MCF 10A (cell line): ENCODE measurements at regions not wholly inside any gene's neighbourhood (a gene's known extent, or its start where the extent isn't known, plus 50 kb on each side); places are given as distances from the start of the nearest gene placed in this dataset.

Experiments used
- BruUV-seq: library from RNA; stranded (reverse); fragments of 400-500 nt; replicated peaks from 2 replicates; lab custom pipeline; 2021; lab: Mats Ljungman, UMichigan
- CTCF ChIA-PET: fragments of 300-600 bp; sonication (Branson Sonifier 250); formaldehyde crosslinking; extraction: SDS; loops from one replicate; lab custom pipeline; 2021; ENCODE audit warnings: antibody characterized with exemption, inconsistent platforms; lab: Yijun Ruan, JAX
- POLR2A ChIA-PET: fragments of 300-600, 350-650 bp; sonication (Branson Sonifier 250); formaldehyde crosslinking; extraction: SDS; loops from one replicate; lab custom pipeline; 2020; ENCODE audit warnings: antibody characterized with exemption, inconsistent platforms; lab: Yijun Ruan, JAX
- DNase-seq: peaks from one replicate; pipeline ENCODE4 v3.0.0-alpha.2; 2018; ENCODE audit not compliant: unreplicated experiment
- H3K27ac Mint-ChIP-seq: one replicate; pipeline ENCODE4 v1.8.0; 2022; ENCODE audit warnings: mild to moderate bottlenecking, low read depth, mixed read lengths; ENCODE audit not compliant: unreplicated experiment
- H3K27me3 Mint-ChIP-seq: one replicate; pipeline ENCODE4 v1.8.0; 2022; ENCODE audit warnings: mixed read lengths; ENCODE audit not compliant: insufficient read depth, unreplicated experiment
- H3K36me3 Mint-ChIP-seq: one replicate; pipeline ENCODE4 v1.8.0; 2022; ENCODE audit warnings: mild to moderate bottlenecking, moderate library complexity, mixed read lengths; ENCODE audit not compliant: insufficient read depth, unreplicated experiment
- H3K4me1 Mint-ChIP-seq: one replicate; pipeline ENCODE4 v1.8.0; 2022; ENCODE audit warnings: mixed read lengths; ENCODE audit not compliant: insufficient read depth, unreplicated experiment
- H3K4me3 Mint-ChIP-seq: one replicate; pipeline ENCODE4 v1.8.0; 2022; ENCODE audit warnings: mild to moderate bottlenecking, moderate library complexity, mixed read lengths; ENCODE audit not compliant: unreplicated experiment
- H3K9me3 Mint-ChIP-seq: one replicate; pipeline ENCODE4 v1.8.0; 2022; ENCODE audit warnings: mixed read lengths; ENCODE audit not compliant: unreplicated experiment
- CTCF ChIP-seq: fragments of 200-600 bp; IDR thresholded peaks from one replicate; pipeline ENCODE4 v1.8.0; 2022; ENCODE audit warnings: antibody characterized with exemption, mild to moderate bottlenecking; ENCODE audit not compliant: unreplicated experiment
- intact Hi-C: fragments of 100-400 bp; cut with micrococcal nuclease; formaldehyde crosslinking; loops from 2 replicates; pipeline ENCODE4 v1.14.1; 2022

GRCh38 chr2:221831051-221831450 is 258.9 kb upstream of the EPHA4 start:
- no TSS peak for BruUV-seq
- Mint-ChIP-seq H3K27me3 (no peaks in the 10 kb centered on the region), H3K4me1 (peaks cover 4% of the 10 kb centered on the region), H3K27ac (no peak overlapping the region), H3K4me3 (no peak overlapping the region), H3K9me3 (no peaks in the 10 kb centered on the region), H3K36me3 (no peaks in the 10 kb centered on the region)
- TF ChIP-seq CTCF, result no peak
- no peak for DNase-seq
- intact Hi-C loops, result loop anchor here (10.0 kb wide), 1 partner anchor 134 kb away; no protein-coding TSS in a partner anchor
- ChIA-PET CTCF (no interaction called here), POLR2A (no interaction called here)

- Mint-ChIP-seq H3K36me3 (no peaks in the 10 kb centered on the region), H3K27me3 (no peaks in the 10 kb centered on the region), H3K9me3 (no peaks in the 10 kb centered on the region), H3K4me1 (peaks cover 18% of the 10 kb centered on the region), H3K4me3 (no peak overlapping the region), H3K27ac (no peak overlapping the region)
- no TSS peak for BruUV-seq
- DNase-seq, result no peak
- intact Hi-C loops, result no loop called here
- TF ChIP-seq CTCF, result no peak
- ChIA-PET CTCF (interaction anchor here (0.9 kb wide), 1 partner anchor 14 kb away, joined by 3 read pairs; no protein-coding TSS in a partner anchor), POLR2A (no interaction called here)
Observed at GRCh38 chr2:221822416-221822815, 250.3 kb upstream of the EPHA4 start.

GRCh38 chr2:221818616-221819320 is 246.7 kb upstream of the EPHA4 start:
- no TSS peak for BruUV-seq
- POLR2A ChIA-PET, result no interaction called here
- peaks cover 5% of the 10 kb centered on the region for H3K9me3 Mint-ChIP-seq
- H3K4me3 Mint-ChIP-seq, result no peak overlapping the region
- intact Hi-C loops, result no loop called here
- H3K27me3 Mint-ChIP-seq, result no peaks in the 10 kb centered on the region
- H3K4me1 Mint-ChIP-seq, result peaks cover 34% of the 10 kb centered on the region
- DNase-seq, result peak; percentile 37
- no peak for TF ChIP-seq CTCF
- no peaks in the 10 kb centered on the region for H3K36me3 Mint-ChIP-seq
- H3K27ac Mint-ChIP-seq, result no peak overlapping the region
- CTCF ChIA-PET, result no interaction called here

- no peak overlapping the region for H3K4me3 Mint-ChIP-seq
- no peak for TF ChIP-seq CTCF
- POLR2A ChIA-PET, result no interaction called here
- H3K36me3 Mint-ChIP-seq, result no peaks in the 10 kb centered on the region
- DNase-seq, result no peak
- CTCF ChIA-PET, result interaction anchor here (1.1 kb wide), 1 partner anchor 8 kb away, joined by 4 read pairs; no protein-coding TSS in a partner anchor
- no peak overlapping the region for H3K27ac Mint-ChIP-seq
- BruUV-seq, result no TSS peak
- peaks cover 33% of the 10 kb centered on the region for H3K4me1 Mint-ChIP-seq
- intact Hi-C loops, result no loop called here
- H3K27me3 Mint-ChIP-seq, result no peaks in the 10 kb centered on the region
- H3K9me3 Mint-ChIP-seq, result peaks cover 5% of the 10 kb centered on the region
Observed at GRCh38 chr2:221817878-221818277, 245.8 kb upstream of the EPHA4 start.
